Right ventricle myocardium inferior (tissue), 1 donor: ENCODE measurements at regions not wholly inside any gene's neighbourhood (a gene's known extent, or its start where the extent isn't known, plus 50 kb on each side); places are given as distances from the start of the nearest gene placed in this dataset.

ENCODE experiments used
- ATAC-seq: fragments of 200-7000 bp; cut with Tn5 transposase; one replicate; pipeline ENCODE4 v1.9.1; 2020; ENCODE audit warnings: mild to moderate bottlenecking, moderate library complexity
- DNase-seq: peaks from one replicate; pipeline ENCODE4 v3.0.0; 2021; ENCODE audit errors: missing footprints
- intact Hi-C: fragments of 100-400 bp; cut with DNase I; formaldehyde crosslinking; loops from one replicate; pipeline ENCODE4 v1.11.0; 2022
- donor health status: DM: no; HTN: yes; CAD: no; lungs with severe emphysema.

DNA sequence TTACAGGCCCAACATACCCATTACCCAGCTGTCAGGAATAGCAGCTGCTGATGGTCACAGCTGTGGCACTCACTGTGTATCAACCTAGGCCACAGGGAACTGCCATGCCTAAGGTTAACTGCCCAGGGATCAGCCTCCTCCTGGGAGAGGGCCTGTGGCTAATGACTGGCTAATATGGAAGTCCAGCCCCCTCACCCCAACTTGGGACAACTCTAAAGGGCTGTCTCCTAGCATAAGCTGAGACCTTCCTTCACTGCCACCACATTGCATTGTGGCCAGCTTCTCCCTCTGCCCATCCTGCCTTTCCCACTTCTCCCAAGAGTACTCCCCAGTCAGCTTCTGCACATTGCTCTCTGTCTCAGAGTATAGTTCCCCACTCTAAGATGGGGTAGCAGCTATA, 316.5 kb downstream of the SMAD2 start:
- DNase-seq = no peak
- no peak for ATAC-seq
- intact Hi-C loops = no loop called here

GRCh38 chr18:47611649-47612048, 318.8 kb downstream of the SMAD2 start:
- no peak for ATAC-seq

DNA sequence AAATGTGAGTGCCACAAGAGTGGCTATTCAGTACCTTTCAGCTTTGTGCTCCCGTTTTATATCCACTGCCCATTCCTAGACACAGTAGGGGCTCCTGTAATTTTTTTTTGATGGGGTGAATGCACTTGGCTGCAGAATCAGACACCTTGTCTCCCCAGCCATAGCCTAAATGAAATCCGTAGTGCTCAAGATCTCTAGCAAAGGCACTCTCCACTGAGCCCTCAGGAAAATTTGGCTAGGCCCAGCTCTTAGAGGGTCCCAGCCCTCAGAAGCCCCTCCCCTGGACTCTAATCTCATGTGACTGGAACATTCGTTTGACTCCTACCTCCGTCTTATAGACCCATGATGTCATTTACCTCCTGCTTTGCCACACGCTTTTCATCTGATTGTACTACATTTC, 323.9 kb downstream of the SMAD2 start:
- no peak for DNase-seq
- ATAC-seq = no peak
- intact Hi-C loops = no loop called here

More at GRCh38 chr18:47611649-47612048, 318.8 kb downstream of the SMAD2 start:
- no peak for DNase-seq
- intact Hi-C loops = no loop called here

- ATAC-seq (no peak), DNase-seq (no peak)
- intact Hi-C loops = no loop called here
These were observed 325.4 kb downstream of the SMAD2 start for GRCh38 chr18:47605093-47605492.

- intact Hi-C loops = no loop called here
- ATAC-seq = no peak
- no peak for DNase-seq
These were observed 326.4 kb downstream of the SMAD2 start for GRCh38 chr18:47604021-47604420.

- DNase-seq (no peak), ATAC-seq (no peak)
- intact Hi-C loops = no loop called here
These were observed 327.3 kb downstream of the SMAD2 start for GRCh38 chr18:47603158-47603557.

DNA sequence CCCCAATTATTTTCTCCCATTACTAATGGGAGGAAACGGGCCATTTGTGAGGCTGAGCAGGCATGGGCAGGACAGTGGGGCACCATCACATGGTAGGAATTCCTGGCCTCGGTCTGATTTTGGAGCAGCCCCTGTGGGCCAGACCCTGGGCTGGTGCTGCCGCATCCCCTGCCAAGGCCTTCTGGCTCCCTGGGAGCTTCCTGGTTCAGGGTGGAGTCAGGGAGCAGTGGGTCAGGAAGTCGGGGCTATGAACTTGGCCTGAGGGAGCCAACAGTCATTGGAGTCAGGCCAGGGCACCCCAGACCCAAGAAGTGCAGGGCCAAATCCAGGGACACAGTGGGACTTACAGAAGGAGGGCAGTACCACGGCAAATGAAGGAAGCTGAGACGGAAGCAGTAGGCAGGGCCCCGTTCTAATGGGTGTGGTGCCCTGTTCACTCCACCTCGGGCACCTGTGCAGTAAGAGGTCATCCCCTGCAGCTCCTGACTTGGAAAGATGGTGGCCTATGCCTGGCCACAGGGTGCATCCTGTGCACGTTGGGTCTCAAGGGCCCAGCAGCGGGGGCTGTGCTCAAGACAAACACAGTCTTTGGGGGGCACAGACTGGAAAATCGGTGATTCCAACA, 328.1 kb downstream of the SMAD2 start:
- intact Hi-C loops = no loop called here
- DNase-seq (no peak), ATAC-seq (no peak)

DNA sequence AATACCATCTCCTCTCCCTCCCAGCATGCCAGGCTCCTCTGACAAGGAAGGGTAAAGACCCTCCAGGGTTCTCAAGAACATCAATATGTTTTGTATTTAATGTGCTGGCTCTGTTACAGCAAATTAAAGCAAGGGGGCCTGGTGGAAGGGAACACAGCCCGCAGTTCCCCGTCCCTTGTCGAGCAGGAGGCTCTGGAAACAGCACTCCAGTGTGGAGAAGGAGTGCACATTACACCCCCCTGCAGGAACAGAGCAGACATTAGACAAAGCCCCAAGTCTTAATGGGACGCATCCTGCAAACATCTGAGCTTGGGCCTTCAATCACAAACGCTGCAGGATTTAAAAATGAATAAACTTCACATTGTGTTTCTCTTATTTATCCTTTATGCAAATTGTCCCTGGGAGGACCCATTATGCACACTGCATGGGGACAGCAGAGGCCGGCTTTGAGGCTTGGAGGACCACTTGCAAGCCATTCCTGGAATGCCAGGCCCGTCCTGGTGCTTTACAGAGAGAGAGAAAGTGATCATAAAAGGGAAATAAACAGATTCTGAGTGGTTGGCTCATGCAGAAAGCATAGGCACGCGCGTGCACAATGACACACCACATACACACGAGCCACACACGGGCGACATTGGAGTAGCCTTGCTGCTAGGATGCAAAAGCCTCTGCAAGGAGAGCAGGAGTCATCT, 328.7 kb downstream of the SMAD2 start:
- intact Hi-C loops = no loop called here
- DNase-seq = no peak

DNA sequence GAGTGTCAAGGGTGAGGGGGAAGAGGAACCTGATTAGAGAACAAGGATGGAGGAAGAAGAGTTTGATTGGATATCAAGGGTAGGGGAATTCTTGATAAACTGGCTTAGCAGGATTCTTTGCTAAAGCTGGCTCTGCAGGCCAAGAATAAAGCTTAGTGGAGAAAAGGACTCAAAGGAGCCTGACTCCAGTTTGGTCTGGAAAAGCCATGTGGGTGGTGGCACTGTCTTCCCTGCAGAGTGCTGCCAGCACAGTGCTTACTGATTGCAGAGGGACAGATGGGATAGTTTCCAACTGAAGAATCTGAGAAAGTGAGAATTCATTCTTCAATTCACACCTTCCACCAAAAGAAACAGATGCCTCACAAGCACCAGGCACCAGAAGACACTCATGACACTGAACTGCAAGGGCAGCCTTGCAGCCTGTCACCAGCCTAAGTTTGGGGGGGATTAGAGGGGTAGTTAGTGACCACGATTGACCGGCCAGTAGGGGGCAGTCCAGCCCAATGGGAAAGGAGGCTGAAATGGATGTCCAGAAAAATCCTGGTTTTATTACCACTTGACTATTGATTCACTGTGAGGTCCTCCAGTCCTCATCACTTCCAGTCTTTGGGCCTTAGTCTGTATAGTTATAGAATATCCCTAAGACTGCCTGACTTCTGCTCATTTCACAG, 334.5 kb downstream of the SMAD2 start:
- ATAC-seq (no peak), DNase-seq (no peak)
- intact Hi-C loops = no loop called here

More for the DNA sequence above, 328.7 kb downstream of the SMAD2 start:
- no peak for ATAC-seq

DNA sequence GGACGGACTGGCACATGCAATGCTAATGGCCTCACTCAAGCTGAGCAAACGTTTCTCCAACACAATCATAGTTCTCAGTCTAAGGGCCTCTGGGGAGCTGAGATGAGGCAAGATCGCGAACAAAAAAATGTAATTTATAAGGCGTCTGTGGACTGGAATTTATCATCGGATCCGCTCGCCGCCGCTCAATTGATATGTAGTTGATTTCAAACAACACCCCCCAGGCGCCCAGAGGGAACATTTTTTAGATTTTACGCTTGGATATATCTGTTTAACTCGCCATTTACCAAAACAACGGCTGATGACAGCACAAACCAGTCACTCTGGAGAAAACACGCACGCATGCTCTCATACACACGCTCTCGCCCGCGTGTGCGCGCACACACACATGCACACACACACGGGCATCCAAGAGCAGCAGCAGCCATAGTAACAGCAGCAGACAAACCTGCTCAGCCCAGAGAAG, 335.8 kb downstream of the SMAD2 start:
- intact Hi-C loops = no loop called here
- DNase-seq = no peak
- no peak for ATAC-seq

DNA sequence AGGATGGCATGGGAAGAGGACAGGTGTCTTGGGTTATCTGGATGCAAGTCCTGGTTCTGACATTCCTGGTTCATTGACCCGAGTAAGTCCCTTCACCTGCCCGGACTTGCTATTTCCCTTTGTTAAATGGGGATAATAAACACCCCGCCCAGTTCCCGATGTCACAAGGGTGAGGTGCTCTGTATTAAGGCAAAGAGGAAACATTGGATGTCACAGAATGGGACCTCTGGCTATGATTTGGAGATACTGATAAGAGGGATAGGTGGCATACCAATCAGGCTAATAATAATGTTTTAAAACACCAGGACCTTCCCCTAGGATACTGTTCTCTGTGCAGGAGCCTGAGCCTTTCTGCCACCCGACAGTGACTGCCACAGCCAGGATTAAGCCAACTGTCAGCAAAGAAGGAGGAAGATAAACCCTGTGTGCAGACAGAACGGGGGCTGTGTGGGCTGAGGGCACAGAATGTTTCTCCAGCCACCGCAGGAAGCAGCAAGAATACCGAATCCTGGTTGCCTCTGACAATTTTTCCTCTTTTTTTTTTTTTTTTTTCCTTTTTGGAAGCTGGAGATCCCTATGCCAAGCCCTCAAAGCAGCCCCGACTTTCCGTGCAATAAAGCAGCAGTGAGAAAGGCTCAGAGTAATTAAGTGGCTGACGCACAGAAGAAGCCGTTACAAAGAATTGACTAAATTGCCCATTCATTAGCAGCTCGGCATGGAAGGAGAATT, 336.6 kb downstream of the SMAD2 start:
- no peak for ATAC-seq
- no peak for DNase-seq
- intact Hi-C loops = no loop called here

DNA sequence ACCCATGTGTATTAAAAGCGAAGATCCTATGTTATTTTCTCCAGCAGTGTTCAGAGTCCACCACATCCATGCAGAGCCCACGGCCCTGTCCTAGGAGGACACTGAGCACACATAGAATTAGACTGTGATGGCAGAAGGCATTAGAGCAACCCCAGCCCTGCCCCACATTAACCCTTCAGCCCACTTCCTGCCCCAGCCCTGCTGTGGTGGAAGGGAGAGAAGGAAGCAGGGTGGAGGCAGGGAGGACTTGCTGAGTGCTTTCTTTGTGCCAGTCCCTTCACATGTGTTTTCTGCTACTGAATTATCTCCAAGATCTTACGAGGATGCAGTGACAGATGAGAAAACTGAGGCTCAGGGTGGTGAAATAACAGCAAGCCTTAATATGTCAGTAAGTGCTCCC, 339.0 kb downstream of the SMAD2 start:
- intact Hi-C loops = no loop called here
- ATAC-seq (no peak), DNase-seq (no peak)

GRCh38 chr18:47587587-47587986, 336.1 kb upstream of the SKOR2 start:
- intact Hi-C loops = no loop called here
- no peak for ATAC-seq
- DNase-seq = no peak

DNA sequence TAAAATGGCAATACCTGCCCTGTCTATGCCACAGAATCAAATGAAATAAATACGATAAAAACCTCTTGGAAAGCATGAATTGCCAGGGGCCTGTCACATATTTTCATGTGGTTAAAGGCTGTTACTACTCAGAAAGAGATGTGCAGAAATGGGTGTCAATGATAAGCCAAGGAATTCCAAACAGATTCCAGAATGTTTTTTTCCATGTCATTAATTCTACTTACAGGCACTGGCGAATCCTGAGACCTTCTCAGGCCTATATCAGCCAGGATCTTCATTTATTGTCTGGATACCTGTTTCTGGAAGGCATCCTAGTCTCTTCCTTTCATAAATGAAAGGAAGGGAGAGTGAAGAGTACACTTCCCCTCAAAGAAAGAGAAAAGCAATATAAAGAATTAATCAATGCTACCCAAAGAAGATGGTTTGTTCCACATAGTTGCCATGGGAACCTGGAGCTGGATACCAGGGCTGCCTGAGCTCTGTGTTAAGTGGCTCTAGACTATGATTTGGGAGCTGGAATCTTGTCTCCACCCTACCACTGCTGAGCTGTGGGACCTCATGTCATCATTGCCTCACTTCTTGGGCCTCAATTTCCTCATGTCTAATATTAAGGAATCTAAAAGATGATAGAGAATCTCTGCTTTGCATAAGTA, 335.1 kb upstream of the SKOR2 start:
- intact Hi-C loops = no loop called here
- ATAC-seq = no peak
- no peak for DNase-seq

DNA sequence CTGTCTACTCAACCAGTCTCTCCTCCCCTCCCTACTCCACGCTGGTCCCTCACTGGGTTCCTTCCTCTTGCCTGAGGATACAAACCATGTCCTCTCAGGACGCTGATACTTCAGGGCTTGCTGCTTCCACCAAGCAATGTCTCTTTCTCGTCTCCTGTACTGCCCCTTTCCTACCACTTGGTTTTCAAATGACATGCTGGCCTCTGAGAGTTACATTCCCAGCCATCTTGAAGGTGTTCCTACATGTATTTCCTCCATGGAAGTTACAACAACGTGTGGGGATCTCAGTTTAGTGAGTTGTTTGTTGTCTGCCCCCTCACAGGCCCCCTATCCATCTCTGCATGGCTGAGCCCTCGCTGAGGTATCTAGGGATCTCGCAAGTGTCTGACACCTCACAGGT, 334.5 kb upstream of the SKOR2 start:
- ATAC-seq (no peak), DNase-seq (no peak)
- intact Hi-C loops = no loop called here

- intact Hi-C loops = no loop called here
These were observed 333.7 kb upstream of the SKOR2 start for GRCh38 chr18:47585136-47585535.

GRCh38 chr18:47582093-47582492, 330.6 kb upstream of the SKOR2 start:
- no peak for ATAC-seq
- intact Hi-C loops = no loop called here

More at GRCh38 chr18:47585136-47585535, 333.7 kb upstream of the SKOR2 start:
- no peak for ATAC-seq
- DNase-seq = no peak

GRCh38 chr18:47577520-47577919, 326.1 kb upstream of the SKOR2 start:
- no peak for ATAC-seq
- DNase-seq = no peak
- intact Hi-C loops = no loop called here

More at GRCh38 chr18:47582093-47582492, 330.6 kb upstream of the SKOR2 start:
- no peak for DNase-seq

GRCh38 chr18:47574966-47575365, 323.5 kb upstream of the SKOR2 start:
- intact Hi-C loops = no loop called here
- DNase-seq (no peak), ATAC-seq (no peak)
